ENCODE measurements at regions not wholly inside any gene's neighbourhood (a gene's known extent, or its start where the extent isn't known, plus 50 kb on each side); places are given as distances from the start of the nearest gene placed in this dataset.

DNA sequence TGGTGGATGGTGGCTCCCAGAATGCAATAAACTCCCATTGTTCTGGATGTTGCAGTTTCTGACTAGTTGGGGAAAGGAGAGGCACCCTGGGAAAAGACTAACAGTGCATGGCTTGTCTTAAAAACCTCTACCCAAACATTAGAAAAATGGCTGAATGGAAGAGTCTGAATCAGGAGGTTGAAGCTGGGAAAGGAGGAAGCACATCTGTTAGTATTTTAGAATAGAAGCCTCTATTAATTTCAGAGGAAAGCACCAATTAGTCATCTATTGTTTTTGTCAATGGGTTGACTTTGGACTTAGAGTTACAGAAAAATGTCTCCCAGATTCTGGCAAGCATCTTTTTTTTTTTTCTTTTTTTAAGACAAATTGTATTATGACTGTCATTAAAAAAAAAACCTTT, 56.1 kb upstream of the ELMO1 start:
- no peak for DNase-seq (ENCODE audit: extremely low read depth in 1 of 11, low read depth in 9 of 11, low spot score in 4 of 11)

DNA sequence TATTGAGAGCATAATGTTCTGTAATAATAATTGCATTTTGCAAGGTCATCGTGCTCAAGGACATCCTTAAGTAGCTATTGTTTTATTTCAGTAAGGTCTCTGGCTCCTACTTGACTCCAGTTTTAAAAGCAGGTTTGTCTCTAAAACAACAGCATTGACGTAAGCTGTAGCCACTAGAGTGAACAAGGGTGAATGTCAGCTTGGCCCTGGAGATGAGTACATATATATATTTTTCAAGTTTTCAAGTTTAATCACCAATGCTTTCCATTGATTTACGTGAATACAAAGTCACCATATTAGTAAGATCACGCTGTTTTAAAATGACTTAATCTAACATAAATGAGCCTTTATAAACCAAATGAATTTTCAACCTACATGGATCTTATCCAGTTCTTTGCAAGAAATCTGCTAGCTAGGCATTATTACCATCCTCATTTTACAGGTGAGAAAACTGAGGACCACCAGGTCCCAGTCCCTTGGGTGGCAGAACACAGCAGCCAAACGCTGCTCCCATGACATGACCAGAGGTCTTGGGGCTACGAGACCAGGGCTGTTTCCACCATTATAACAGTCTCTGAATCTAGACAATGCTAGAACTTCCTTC, 57.2 kb upstream of the ELMO1 start:
- no peak for DNase-seq (ENCODE audit: extremely low read depth in 1 of 11, low read depth in 9 of 11, low spot score in 4 of 11)

GRCh38 chr7:37508118-37508517, 59.5 kb upstream of the ELMO1 start:
- no peak for DNase-seq (ENCODE audit: extremely low read depth in 1 of 11, low read depth in 9 of 11, low spot score in 4 of 11)

DNA sequence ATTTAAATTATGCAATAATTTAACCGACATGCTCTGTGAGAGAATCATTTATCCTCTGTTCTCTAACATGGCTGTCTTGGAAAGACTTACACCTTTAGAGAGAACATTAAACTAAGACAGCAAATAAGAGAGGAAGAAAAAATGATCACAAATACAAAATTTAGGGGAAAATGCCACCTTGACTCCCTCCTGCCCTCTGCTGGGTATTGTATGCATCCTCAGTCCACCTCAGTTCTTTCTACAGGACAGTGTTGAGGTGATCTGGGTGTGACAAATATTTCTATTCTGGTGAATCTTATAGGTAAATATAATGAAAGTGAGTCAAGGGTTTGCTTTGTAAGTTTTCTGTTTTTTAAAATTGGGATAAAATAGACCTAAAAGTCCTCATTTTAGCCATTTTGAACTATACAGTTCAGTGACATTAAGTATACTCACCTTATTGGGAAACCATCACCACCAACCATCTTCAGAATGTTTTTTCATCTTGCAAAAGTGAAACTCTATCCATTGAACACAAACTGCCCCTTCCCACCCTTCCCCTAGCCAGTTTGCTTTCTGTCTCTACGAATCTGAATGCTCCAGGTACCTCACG, 61.5 kb upstream of the ELMO1 start:
- no peak for DNase-seq (ENCODE audit: extremely low read depth in 1 of 11, low read depth in 9 of 11, low spot score in 4 of 11)

- peak in 1 of 11 donors; percentile 7 for DNase-seq (ENCODE audit: extremely low read depth in 1 of 11, low read depth in 9 of 11, low spot score in 4 of 11)
Measured at GRCh38 chr7:37511915-37512314, 63.3 kb upstream of the ELMO1 start.

DNA sequence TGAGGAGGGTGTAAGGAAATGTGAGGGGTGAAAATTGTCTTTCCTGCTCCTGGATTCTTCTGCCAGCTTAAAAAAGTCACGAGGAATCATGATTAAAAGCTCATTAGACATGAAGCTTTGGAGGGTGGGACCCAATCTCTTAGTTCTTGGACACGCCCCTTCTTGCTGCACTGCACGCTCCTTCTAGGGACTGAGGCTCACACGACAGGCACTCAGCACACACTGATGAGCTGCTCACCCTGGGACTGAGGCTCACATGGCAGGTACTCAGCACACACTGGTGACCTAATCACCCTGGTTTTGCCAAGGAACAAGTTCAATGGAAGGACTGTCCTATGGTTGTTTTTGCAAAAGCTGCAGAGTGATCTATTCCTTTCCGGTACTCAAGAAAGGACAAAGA, 65.8 kb upstream of the ELMO1 start:
- no peak for DNase-seq (ENCODE audit: extremely low read depth in 1 of 11, low read depth in 9 of 11, low spot score in 4 of 11)

- no peak for DNase-seq (ENCODE audit: extremely low read depth in 1 of 11, low read depth in 9 of 11, low spot score in 4 of 11)
Measured at GRCh38 chr7:37516664-37517063, 68.0 kb upstream of the ELMO1 start.

DNA sequence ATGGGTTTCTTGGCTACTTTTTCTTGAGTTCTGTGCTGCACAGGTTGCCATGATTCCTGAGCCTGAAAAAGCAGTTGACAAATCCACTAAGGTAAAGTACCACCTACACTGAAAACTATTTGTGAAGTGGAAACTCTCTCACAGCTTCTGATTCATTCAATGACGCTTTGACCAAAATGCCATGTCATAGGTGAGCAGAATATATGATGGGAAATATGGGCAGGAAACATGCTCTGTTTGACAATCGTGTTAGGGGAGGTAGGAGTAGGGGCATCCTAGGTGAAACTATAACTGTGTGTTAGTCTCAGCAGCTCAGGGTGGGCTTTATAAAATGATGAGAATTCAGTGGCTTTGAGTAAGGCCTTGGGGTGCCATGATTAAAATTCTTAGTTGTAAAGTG, 69.6 kb upstream of the ELMO1 start:
- no peak for DNase-seq (ENCODE audit: extremely low read depth in 1 of 11, low read depth in 9 of 11, low spot score in 4 of 11)

DNA sequence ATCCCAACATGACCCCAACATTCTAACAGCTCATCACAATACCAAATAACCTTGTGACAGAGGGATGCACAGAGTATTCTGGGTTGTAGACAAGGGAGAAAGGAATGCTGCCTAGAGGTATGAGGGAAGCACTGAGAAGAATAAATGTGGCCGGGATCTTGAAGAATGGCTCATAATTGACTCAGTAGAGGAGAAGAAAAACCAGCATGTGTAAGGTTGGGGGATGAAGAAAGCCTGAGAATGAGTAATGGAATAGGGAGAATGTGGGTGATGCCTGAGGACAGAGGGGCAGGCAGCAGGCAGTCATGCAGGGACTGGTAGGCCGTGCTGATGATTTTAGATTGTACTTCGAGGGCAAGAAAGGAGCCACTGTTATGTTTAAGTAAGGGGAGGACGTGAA, 75.4 kb upstream of the ELMO1 start:
- no peak for DNase-seq (ENCODE audit: extremely low read depth in 1 of 11, low read depth in 9 of 11, low spot score in 4 of 11)

DNA sequence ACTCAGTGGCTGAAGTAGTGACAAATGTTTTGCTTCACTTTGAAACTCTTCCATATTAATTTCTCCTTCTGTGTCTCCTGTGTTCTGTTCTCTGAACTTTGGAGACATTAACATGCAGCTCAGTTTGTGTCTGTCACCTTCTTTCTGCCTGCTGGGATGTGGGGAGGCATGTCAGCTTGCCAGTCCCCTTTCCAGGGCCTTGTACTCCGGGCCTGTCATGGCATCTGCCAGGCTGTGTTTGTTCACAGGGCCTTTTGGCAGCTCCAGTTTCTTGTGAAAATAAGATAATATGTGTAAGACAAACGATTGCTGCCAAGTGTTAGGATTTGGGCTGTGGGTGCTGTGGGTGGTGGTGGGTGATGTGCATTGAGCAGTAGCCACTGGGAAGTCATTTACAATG, 76.1 kb upstream of the ELMO1 start:
- DNase-seq (ENCODE audit: extremely low read depth in 1 of 11, low read depth in 9 of 11, low spot score in 4 of 11): no peak

DNA sequence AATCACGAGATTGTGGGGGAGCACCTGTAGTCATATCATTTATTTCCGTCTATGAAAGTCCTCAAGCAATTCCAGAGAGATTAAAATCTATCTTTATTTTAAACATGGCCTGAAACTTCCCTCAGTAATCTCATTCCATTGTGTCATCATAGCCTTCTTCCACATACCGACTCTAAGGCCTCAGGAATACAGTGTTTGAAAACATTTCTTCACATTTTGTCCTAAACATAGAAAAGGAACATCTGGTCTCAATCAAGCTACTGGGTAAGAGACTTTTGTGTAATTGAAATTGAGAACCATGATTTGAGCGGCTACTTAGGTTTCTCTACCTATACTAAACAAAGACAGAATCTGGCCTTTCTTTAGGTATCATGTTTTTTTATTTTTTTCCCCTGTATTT, 78.0 kb upstream of the ELMO1 start:
- no peak for DNase-seq (ENCODE audit: extremely low read depth in 1 of 11, low read depth in 9 of 11, low spot score in 4 of 11)

DNA sequence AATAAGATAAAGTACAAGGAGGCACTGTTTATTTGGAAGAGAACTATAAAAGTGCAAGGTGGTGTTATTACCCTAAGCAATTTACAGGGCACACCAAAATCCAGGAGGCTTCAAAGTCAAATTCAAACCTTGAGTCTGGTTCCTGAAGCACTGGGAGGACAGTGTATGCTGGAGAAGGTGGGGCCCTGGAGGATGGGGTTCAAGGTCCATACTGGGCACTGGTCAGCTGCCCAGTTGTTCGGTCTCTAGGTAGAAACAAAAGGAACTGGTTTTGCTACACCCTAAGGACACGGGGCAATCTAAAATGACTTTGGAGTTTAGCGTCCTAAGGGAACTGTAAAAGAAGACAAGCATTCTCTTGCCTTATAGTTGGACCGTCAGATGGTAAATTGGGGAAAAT, 78.4 kb upstream of the ELMO1 start:
- DNase-seq (ENCODE audit: extremely low read depth in 1 of 11, low read depth in 9 of 11, low spot score in 4 of 11): no peak

DNA sequence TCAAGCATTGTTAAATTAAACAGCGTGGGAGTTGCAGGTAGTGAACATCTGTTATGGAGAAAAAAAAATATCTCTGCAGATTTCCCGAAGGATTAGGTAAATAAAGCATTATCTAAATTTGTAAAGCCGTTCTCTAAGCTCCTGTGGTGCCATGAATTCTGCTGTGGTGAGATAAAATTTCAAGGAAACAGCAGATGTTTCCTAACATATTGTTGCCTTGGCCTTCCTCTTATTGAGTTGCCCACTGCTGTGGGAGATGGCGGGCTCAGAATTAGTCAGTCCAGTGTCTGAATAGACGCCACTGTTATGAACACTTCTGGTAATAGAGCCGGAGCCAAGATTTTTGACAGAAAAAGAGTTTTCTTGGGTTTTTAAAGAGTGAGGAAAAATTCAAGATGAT, 82.6 kb upstream of the ELMO1 start:
- no peak for DNase-seq (ENCODE audit: extremely low read depth in 1 of 11, low read depth in 9 of 11, low spot score in 4 of 11)

- no peak for DNase-seq (ENCODE audit: extremely low read depth in 1 of 11, low read depth in 9 of 11, low spot score in 4 of 11)
Measured at GRCh38 chr7:37532636-37533035, 84.0 kb upstream of the ELMO1 start.

- DNase-seq (ENCODE audit: extremely low read depth in 1 of 11, low read depth in 9 of 11, low spot score in 4 of 11): no peak
Measured at GRCh38 chr7:37534893-37535610, 86.4 kb upstream of the ELMO1 start.

- no peak for DNase-seq (ENCODE audit: extremely low read depth in 1 of 11, low read depth in 9 of 11, low spot score in 4 of 11)
Measured at GRCh38 chr7:37535841-37536240, 87.2 kb upstream of the ELMO1 start.

DNA sequence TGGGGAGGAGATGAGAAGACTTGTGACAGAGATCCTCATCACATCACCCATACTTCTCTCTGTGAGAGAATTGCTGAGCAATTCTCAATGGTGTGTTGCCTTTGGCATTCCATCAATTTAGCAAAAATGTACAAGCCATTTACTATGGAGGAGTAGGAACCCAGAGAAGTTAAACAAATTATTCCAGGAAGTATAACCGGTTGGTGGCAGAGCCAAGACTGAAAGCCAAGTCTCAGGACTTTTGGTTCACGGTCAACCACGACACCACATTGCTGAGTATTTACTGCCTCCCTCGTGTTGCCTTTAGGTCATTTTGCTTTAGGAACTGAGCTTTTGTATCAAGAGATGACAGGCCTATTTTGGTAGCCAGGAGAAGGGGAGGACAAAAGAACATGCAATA, 88.0 kb upstream of the ELMO1 start:
- DNase-seq (ENCODE audit: extremely low read depth in 1 of 11, low read depth in 9 of 11, low spot score in 4 of 11): no peak

DNA sequence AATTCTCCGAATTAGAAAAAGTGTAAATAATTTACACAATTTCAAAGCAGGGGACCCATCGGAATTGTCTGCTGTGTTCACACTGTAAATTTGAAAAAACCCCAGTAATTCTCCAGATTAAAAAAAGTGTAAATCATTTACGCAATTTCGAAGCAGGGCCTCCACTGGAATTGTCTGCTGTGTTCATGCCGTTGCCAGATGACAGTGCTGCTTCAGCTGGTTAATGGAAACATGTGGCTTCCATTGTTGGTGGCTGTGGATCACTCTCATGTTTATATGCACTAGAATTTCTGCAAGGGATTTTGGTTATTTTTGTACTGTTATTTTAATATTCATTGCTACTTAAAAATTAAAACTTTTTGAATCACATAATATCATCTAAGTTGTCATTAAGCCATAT, 88.8 kb upstream of the ELMO1 start:
- no peak for DNase-seq (ENCODE audit: extremely low read depth in 1 of 11, low read depth in 9 of 11, low spot score in 4 of 11)

GRCh38 chr7:37538945-37539344, 90.3 kb upstream of the ELMO1 start:
- no peak for DNase-seq (ENCODE audit: extremely low read depth in 1 of 11, low read depth in 9 of 11, low spot score in 4 of 11)

DNA sequence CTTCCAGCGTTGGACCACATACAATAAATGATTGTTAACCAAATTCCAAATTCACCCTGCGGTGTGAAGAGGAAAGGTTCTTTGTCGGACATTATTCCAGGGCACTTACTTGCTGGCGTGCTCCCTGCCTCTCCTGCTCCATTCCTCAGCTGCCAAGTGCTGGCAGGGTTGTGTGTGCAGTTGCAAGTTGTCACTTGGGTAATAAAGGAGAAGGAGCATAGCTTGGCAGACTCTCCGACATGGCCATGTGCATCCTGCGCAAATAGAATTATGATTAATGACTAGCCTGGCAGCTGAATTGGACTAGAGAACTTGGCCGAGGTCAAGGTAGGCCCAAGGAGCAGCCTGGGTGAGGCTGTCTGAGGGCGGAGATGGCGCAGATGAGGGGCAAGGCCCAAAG, 92.3 kb upstream of the ELMO1 start:
- DNase-seq (ENCODE audit: extremely low read depth in 1 of 11, low read depth in 9 of 11, low spot score in 4 of 11): no peak
